ENCODE measurements at regions not wholly inside any gene's neighbourhood (a gene's known extent, or its start where the extent isn't known, plus 50 kb on each side); places are given as distances from the start of the nearest gene placed in this dataset.
"Not testable (repeated sequence)": the region's sequence is repeated elsewhere in the genome, so short reads cannot be mapped to it uniquely, and the experiment has no call there.

GRCh38 chr13:26853323-26853722 is 92.7 kb upstream of the GPR12 start:
- intact Hi-C loops (cut with micrococcal nuclease), result no loop called here
- no peak overlapping the region for H2AFZ ChIP-seq (ENCODE audit: insufficient read depth, low read depth, low read length, poor library complexity, severe bottlenecking)
- no peaks in the 10 kb centered on the region for H3K4me1 Mint-ChIP-seq
- H3K36me3 Mint-ChIP-seq, result no peaks in the 10 kb centered on the region
- no peak overlapping the region for H3K4me2 ChIP-seq (replicated peaks; ENCODE audit: extremely low read depth, low read length, poor library complexity, severe bottlenecking)
- no CpG with 5 or more reads among the region's 2 CpGs for WGBS (ENCODE audit: insufficient coverage)
- no peaks in the 10 kb centered on the region for H3K9me3 ChIP-seq (replicated peaks in 1 of 2; ENCODE audit: control insufficient read depth in 1 of 2, insufficient read depth in 1 of 2, low read length in 2 of 2)
- no peaks in the 10 kb centered on the region for H4K20me1 ChIP-seq (ENCODE audit: insufficient read depth, low read length)
- H3K4me3 ChIP-seq (replicated peaks in 1 of 3; ENCODE audit: low read depth in 2 of 3, low read length in 3 of 3), result no peak overlapping the region
- H3K9me3 Mint-ChIP-seq, result peaks cover 0 to 6% (median 0%) of the 10 kb centered on the region in 7 donors
- H3K27me3 Mint-ChIP-seq (ENCODE audit: low read depth in 3 of 3), result peaks cover 2 to 22% (median 4%) of the 10 kb centered on the region in 3 donors
- H3K79me2 ChIP-seq (ENCODE audit: insufficient read depth, low read length), result no peaks in the 10 kb centered on the region
- H3K36me3 ChIP-seq (replicated peaks in 1 of 2; ENCODE audit: control insufficient read depth in 1 of 2, insufficient read depth in 2 of 2, low read length in 2 of 2), result no peaks in the 10 kb centered on the region
- H3K9ac ChIP-seq (ENCODE audit: insufficient read depth, low read length, poor library complexity, severe bottlenecking), result no peak overlapping the region
- no peaks in the 10 kb centered on the region for H3K4me1 ChIP-seq (ENCODE audit: control insufficient read depth in 1 of 2, insufficient read depth in 2 of 2, low read length in 2 of 2)
- H3K27ac ChIP-seq (ENCODE audit: low read depth in 1 of 2, low read length in 2 of 2), result no peak overlapping the region
- DNase-seq, result no peak
- TF ChIP-seq CTCF (IDR thresholded peaks at IDR 0.05), result no peak
- H3K4me3 Mint-ChIP-seq, result no peak overlapping the region
- no peaks in the 10 kb centered on the region for H3K27me3 ChIP-seq (ENCODE audit: control insufficient read depth in 2 of 2, insufficient read depth in 2 of 2, low read length in 2 of 2)
- H3K27ac Mint-ChIP-seq, result no peak overlapping the region

GRCh38 chr13:26847281-26847680 is 86.7 kb upstream of the GPR12 start:
- H3K4me3 ChIP-seq (replicated peaks in 1 of 3; ENCODE audit: low read depth in 2 of 3, low read length in 3 of 3), result no peak overlapping the region
- DNase-seq, result no peak
- H3K9me3 Mint-ChIP-seq, result peaks cover 0 to 4% (median 0%) of the 10 kb centered on the region in 7 donors
- no peaks in the 10 kb centered on the region for H3K27me3 ChIP-seq (ENCODE audit: control insufficient read depth in 2 of 2, insufficient read depth in 2 of 2, low read length in 2 of 2)
- H3K4me2 ChIP-seq (replicated peaks; ENCODE audit: extremely low read depth, low read length, poor library complexity, severe bottlenecking), result no peak overlapping the region
- H3K4me1 ChIP-seq (ENCODE audit: control insufficient read depth in 1 of 2, insufficient read depth in 2 of 2, low read length in 2 of 2), result no peaks in the 10 kb centered on the region
- no peak overlapping the region for H3K9ac ChIP-seq (ENCODE audit: insufficient read depth, low read length, poor library complexity, severe bottlenecking)
- no peaks in the 10 kb centered on the region for H3K36me3 ChIP-seq (replicated peaks in 1 of 2; ENCODE audit: control insufficient read depth in 1 of 2, insufficient read depth in 2 of 2, low read length in 2 of 2)
- H3K79me2 ChIP-seq (ENCODE audit: insufficient read depth, low read length), result no peaks in the 10 kb centered on the region
- no peaks in the 10 kb centered on the region for H4K20me1 ChIP-seq (ENCODE audit: insufficient read depth, low read length)
- no peak overlapping the region for H2AFZ ChIP-seq (ENCODE audit: insufficient read depth, low read depth, low read length, poor library complexity, severe bottlenecking)
- no CpG with 5 or more reads among the region's 1 CpG for WGBS (ENCODE audit: insufficient coverage)
- H3K4me1 Mint-ChIP-seq, result no peaks in the 10 kb centered on the region
- TF ChIP-seq CTCF (IDR thresholded peaks at IDR 0.05), result no peak
- H3K9me3 ChIP-seq (replicated peaks in 1 of 2; ENCODE audit: control insufficient read depth in 1 of 2, insufficient read depth in 1 of 2, low read length in 2 of 2), result no peaks in the 10 kb centered on the region
- intact Hi-C loops (cut with micrococcal nuclease), result no loop called here
- no peaks in the 10 kb centered on the region for H3K36me3 Mint-ChIP-seq
- peaks cover 0 to 14% (median 5%) of the 10 kb centered on the region in 3 donors for H3K27me3 Mint-ChIP-seq (ENCODE audit: low read depth in 3 of 3)
- H3K27ac ChIP-seq (ENCODE audit: low read depth in 1 of 2, low read length in 2 of 2), result no peak overlapping the region
- no peak overlapping the region for H3K27ac Mint-ChIP-seq
- H3K4me3 Mint-ChIP-seq, result no peak overlapping the region

GRCh38 chr13:26845063-26845462 is 84.5 kb upstream of the GPR12 start:
- H3K4me3 ChIP-seq (replicated peaks in 1 of 3; ENCODE audit: low read depth in 2 of 3, low read length in 3 of 3); H2AFZ ChIP-seq (ENCODE audit: insufficient read depth, low read depth, low read length, poor library complexity, severe bottlenecking); H3K27ac ChIP-seq (ENCODE audit: low read depth in 1 of 2, low read length in 2 of 2); H3K36me3 Mint-ChIP-seq; H3K9me3 Mint-ChIP-seq; H3K79me2 ChIP-seq (ENCODE audit: insufficient read depth, low read length); DNase-seq; H3K4me2 ChIP-seq (replicated peaks; ENCODE audit: extremely low read depth, low read length, poor library complexity, severe bottlenecking); H3K9ac ChIP-seq (ENCODE audit: insufficient read depth, low read length, poor library complexity, severe bottlenecking); intact Hi-C loops (cut with micrococcal nuclease); H3K9me3 ChIP-seq (replicated peaks in 1 of 2; ENCODE audit: control insufficient read depth in 1 of 2, insufficient read depth in 1 of 2, low read length in 2 of 2); H3K4me1 ChIP-seq (ENCODE audit: control insufficient read depth in 1 of 2, insufficient read depth in 2 of 2, low read length in 2 of 2); H4K20me1 ChIP-seq (ENCODE audit: insufficient read depth, low read length); H3K4me1 Mint-ChIP-seq; H3K27me3 ChIP-seq (ENCODE audit: control insufficient read depth in 2 of 2, insufficient read depth in 2 of 2, low read length in 2 of 2); H3K4me3 Mint-ChIP-seq; H3K36me3 ChIP-seq (replicated peaks in 1 of 2; ENCODE audit: control insufficient read depth in 1 of 2, insufficient read depth in 2 of 2, low read length in 2 of 2); H3K27ac Mint-ChIP-seq: not testable (repeated sequence)
- H3K27me3 Mint-ChIP-seq (ENCODE audit: low read depth in 3 of 3), result peaks cover 3 to 14% (median 3%) of the 10 kb centered on the region in 3 donors
- WGBS (ENCODE audit: insufficient coverage), result no CpG with 5 or more reads among the region's 7 CpGs

Data from CD14-positive monocyte (primary cell).